ENCODE measurements at regions not wholly inside any gene's neighbourhood (a gene's known extent, or its start where the extent isn't known, plus 50 kb on each side); places are given as distances from the start of the nearest gene placed in this dataset.

DNA sequence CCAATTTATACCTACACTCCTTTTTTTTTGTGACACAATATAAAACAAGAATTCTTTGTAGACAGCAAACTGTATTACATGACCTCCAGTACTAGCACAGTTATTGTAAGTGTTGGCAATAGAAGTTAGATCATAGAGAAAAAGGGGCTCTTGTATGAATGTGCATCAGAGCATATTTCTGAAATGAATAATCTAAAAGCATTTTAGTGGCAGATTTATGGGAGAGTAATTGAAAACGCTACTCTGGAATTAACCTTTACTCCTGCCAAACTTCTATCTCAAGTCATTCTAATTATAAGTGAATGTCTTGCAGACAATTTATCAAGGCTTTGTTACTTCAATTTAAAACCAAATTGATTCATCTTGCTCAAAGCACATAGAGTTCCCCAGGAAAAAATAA lies 968.1 kb downstream of the TAF11L14 start:
- TF ChIP-seq, protein P1, sequence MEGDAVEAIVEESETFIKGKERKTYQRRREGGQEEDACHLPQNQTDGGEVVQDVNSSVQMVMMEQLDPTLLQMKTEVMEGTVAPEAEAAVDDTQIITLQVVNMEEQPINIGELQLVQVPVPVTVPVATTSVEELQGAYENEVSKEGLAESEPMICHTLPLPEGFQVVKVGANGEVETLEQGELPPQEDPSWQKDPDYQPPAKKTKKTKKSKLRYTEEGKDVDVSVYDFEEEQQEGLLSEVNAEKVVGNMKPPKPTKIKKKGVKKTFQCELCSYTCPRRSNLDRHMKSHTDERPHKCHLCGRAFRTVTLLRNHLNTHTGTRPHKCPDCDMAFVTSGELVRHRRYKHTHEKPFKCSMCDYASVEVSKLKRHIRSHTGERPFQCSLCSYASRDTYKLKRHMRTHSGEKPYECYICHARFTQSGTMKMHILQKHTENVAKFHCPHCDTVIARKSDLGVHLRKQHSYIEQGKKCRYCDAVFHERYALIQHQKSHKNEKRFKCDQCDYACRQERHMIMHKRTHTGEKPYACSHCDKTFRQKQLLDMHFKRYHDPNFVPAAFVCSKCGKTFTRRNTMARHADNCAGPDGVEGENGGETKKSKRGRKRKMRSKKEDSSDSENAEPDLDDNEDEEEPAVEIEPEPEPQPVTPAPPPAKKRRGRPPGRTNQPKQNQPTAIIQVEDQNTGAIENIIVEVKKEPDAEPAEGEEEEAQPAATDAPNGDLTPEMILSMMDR (IDR thresholded peaks at IDR 0.05; ENCODE audit: insufficient read depth, low read length): no peak
- TF ChIP-seq SPI1 (IDR thresholded peaks at IDR 0.05; ENCODE audit: borderline replicate concordance, low read depth) (no peak), REST (IDR thresholded peaks at IDR 0.05; ENCODE audit: insufficient replicate concordance, low read depth) (no peak)

Data from HL-60 (cell line).